B cell (primary cell): ENCODE measurements at regions not wholly inside any gene's neighbourhood (a gene's known extent, or its start where the extent isn't known, plus 50 kb on each side); places are given as distances from the start of the nearest gene placed in this dataset.

Experiments
- ATAC-seq: fragments of 200-7000 bp; cut with Tn5 transposase; one replicate; pipeline ENCODE4 v1.10.0; 2021; ENCODE audit warnings: low read depth, mild to moderate bottlenecking, moderate number of reproducible peaks, moderate library complexity
- CTCF ChIA-PET: fragments of 350-600 bp; sonication (Branson Sonifier 250); formaldehyde crosslinking; loops from one replicate; lab custom pipeline; 2021; ENCODE audit warnings: antibody characterized with exemption, inconsistent platforms; lab: Charles Lee
- POLR2A ChIA-PET: fragments of 350-600 bp; sonication (Branson Sonifier 250); formaldehyde crosslinking; loops from one replicate; lab custom pipeline; 2021; ENCODE audit warnings: antibody characterized with exemption; lab: Charles Lee
- DNase-seq: peaks from one replicate; pipeline ENCODE4 v3.0.0; 2013
- H2AFZ ChIP-seq: 2 replicates; pipeline ENCODE4 v1.6.1; 2012; ENCODE audit warnings: mild to moderate bottlenecking, low read depth, low read length; ENCODE audit not compliant: insufficient read depth, poor library complexity, severe bottlenecking
- H3K27ac ChIP-seq, 2 donors: 1 replicate in 1 of 2; 2 replicates in 1 of 2; pipeline ENCODE4 v1.5.1; 2012 to 2013; ENCODE audit warnings: low read length in 2 of 2, mild to moderate bottlenecking in 2 of 2, moderate library complexity in 1 of 2
- H3K27me3 ChIP-seq, 4 experiments: fragments of 200-600 bp in 1 of 4; sonication (generic) in 1 of 4; replicated peaks in 1 of 4; 1 replicate in 2 of 4; 2 replicates in 2 of 4; pipeline versions ENCODE4 v1.6.1 to v1.7.0; 2013 to 2016; ENCODE audit warnings: low read length in 3 of 4, mild to moderate bottlenecking in 2 of 4, mixed read lengths in 1 of 4, moderate library complexity in 1 of 4; ENCODE audit not compliant: insufficient read depth in 4 of 4, control insufficient read depth in 3 of 4; ENCODE audit errors: control extremely low read depth in 1 of 4
- H3K36me3 ChIP-seq, 2 experiments: replicated peaks in 1 of 2; 1 replicate in 1 of 2; 2 replicates in 1 of 2; pipeline versions ENCODE4 v1.6.1 to v1.7.1; 2013; ENCODE audit warnings: low read length in 1 of 2; ENCODE audit not compliant: insufficient read depth in 2 of 2, control insufficient read depth in 1 of 2; ENCODE audit errors: control extremely low read depth in 1 of 2, extremely low read depth in 1 of 2
- H3K4me1 ChIP-seq, 2 donors: fragments of 200-600 bp in 1 of 2; sonication (generic) in 1 of 2; 1 replicate in 1 of 2; 2 replicates in 1 of 2; pipeline versions ENCODE4 v1.5.1 to v1.6.1; 2013 to 2017; ENCODE audit warnings: low read length in 2 of 2; ENCODE audit not compliant: control insufficient read depth in 2 of 2, insufficient read depth in 2 of 2
- H3K4me2 ChIP-seq: replicated peaks from 2 replicates; pipeline ENCODE3; 2012; ENCODE audit warnings: mild to moderate bottlenecking, low read depth, low read length; ENCODE audit not compliant: poor library complexity, severe bottlenecking
- H3K4me3 ChIP-seq, 5 experiments: fragments of 200-600 bp in 1 of 5; sonication (generic) in 1 of 5; 1 replicate in 3 of 5; 2 replicates in 2 of 5; pipeline versions ENCODE4 v1.5.1 to v1.7.0; 2011 to 2016; ENCODE audit warnings: low read length in 4 of 5, mild to moderate bottlenecking in 4 of 5, low read depth in 2 of 5, control low read depth in 1 of 5, moderate library complexity in 1 of 5; ENCODE audit not compliant: insufficient read depth in 1 of 5; ENCODE audit errors: control extremely low read depth in 1 of 5, extremely low read depth in 1 of 5
- H3K79me2 ChIP-seq: fragments of 200-600 bp; sonication (generic); one replicate; pipeline ENCODE4 v1.6.0; 2016; ENCODE audit warnings: low read length; ENCODE audit not compliant: control insufficient read depth, insufficient read depth
- H3K9ac ChIP-seq: fragments of 200-600 bp; sonication (generic); 2 replicates; pipeline ENCODE4 v1.6.1; 2017; ENCODE audit warnings: mild to moderate bottlenecking, low read length, moderate library complexity
- H3K9me3 ChIP-seq, 3 donors: one replicate each; pipeline versions ENCODE4 v1.6.1 to v1.7.1; 2013; ENCODE audit warnings: low read length in 2 of 3; ENCODE audit not compliant: control insufficient read depth in 2 of 3, insufficient read depth in 1 of 3; ENCODE audit errors: control extremely low read depth in 1 of 3
- H4K20me1 ChIP-seq: 2 replicates; pipeline ENCODE4 v1.6.0; 2012; ENCODE audit warnings: mild to moderate bottlenecking, low read length; ENCODE audit not compliant: insufficient read depth, control insufficient read depth, poor library complexity, severe bottlenecking
- H3K27ac Mint-ChIP-seq: one replicate; pipeline ENCODE4 v1.8.0; 2021; ENCODE audit warnings: mixed read lengths
- H3K27me3 Mint-ChIP-seq: one replicate; pipeline ENCODE4 v1.8.0; 2021; ENCODE audit warnings: mixed read lengths
- H3K4me1 Mint-ChIP-seq: one replicate; pipeline ENCODE4 v1.8.0; 2021; ENCODE audit warnings: mixed read lengths
- H3K4me3 Mint-ChIP-seq: one replicate; pipeline ENCODE4 v1.8.0; 2021; ENCODE audit warnings: mixed read lengths
- H3K9me3 Mint-ChIP-seq: one replicate; pipeline ENCODE4 v1.8.0; 2022; ENCODE audit warnings: mixed read lengths; ENCODE audit not compliant: insufficient read depth
- EZH2 ChIP-seq: IDR thresholded peaks from 2 replicates; pipeline ENCODE4 v1.6.1; 2012; ENCODE audit warnings: borderline replicate concordance, low read depth, mild to moderate bottlenecking, moderate library complexity, low read length; ENCODE audit not compliant: insufficient read depth, poor library complexity, severe bottlenecking
- WGBS: methylation state at CpG from one replicate; pipeline ENCODE4 v1.1.5; 2013; ENCODE audit warnings: missing lambda C conversion rate; ENCODE audit not compliant: insufficient coverage; 5-methylcytosine and 5-hydroxymethylcytosine counted together
- intact Hi-C: fragments of 100-400 bp; cut with micrococcal nuclease; formaldehyde crosslinking; loops from one replicate; pipeline ENCODE4 v1.10.0; 2022
- TF ChIP-seq, protein P1 (sequence below): fragments of 200-600 bp; IDR thresholded peaks from one replicate; pipeline ENCODE4 v1.8.0; 2022; ENCODE audit warnings: antibody characterized with exemption, mild to moderate bottlenecking

- CTCF ChIA-PET, result no interaction called here
- Histone ChIP-seq H3K4me3 (no peak overlapping the region), H3K27ac (no peak overlapping the region), H3K36me3 (no peaks in the 10 kb centered on the region), H3K4me2 (no peak overlapping the region), H3K9me3 (no peaks in the 10 kb centered on the region), H4K20me1 (no peaks in the 10 kb centered on the region), H3K79me2 (no peaks in the 10 kb centered on the region), H3K27me3 (no peaks in the 10 kb centered on the region), H3K9ac (no peak overlapping the region), H2AFZ (no peak overlapping the region), H3K4me1 (no peaks in the 10 kb centered on the region)
- Mint-ChIP-seq H3K4me1 (no peaks in the 10 kb centered on the region), H3K9me3 (no peaks in the 10 kb centered on the region), H3K4me3 (no peak overlapping the region), H3K27ac (no peak overlapping the region), H3K27me3 (no peaks in the 10 kb centered on the region)
- intact Hi-C loops, result no loop called here
- TF ChIP-seq, protein P1, sequence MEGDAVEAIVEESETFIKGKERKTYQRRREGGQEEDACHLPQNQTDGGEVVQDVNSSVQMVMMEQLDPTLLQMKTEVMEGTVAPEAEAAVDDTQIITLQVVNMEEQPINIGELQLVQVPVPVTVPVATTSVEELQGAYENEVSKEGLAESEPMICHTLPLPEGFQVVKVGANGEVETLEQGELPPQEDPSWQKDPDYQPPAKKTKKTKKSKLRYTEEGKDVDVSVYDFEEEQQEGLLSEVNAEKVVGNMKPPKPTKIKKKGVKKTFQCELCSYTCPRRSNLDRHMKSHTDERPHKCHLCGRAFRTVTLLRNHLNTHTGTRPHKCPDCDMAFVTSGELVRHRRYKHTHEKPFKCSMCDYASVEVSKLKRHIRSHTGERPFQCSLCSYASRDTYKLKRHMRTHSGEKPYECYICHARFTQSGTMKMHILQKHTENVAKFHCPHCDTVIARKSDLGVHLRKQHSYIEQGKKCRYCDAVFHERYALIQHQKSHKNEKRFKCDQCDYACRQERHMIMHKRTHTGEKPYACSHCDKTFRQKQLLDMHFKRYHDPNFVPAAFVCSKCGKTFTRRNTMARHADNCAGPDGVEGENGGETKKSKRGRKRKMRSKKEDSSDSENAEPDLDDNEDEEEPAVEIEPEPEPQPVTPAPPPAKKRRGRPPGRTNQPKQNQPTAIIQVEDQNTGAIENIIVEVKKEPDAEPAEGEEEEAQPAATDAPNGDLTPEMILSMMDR, result no peak
- TF ChIP-seq EZH2, result no peak
- DNase-seq (no peak), ATAC-seq (no peak)
- POLR2A ChIA-PET, result no interaction called here
Observed at GRCh38 chr4:173802662-173803022, 272.6 kb upstream of the HAND2 start.

GRCh38 chr4:173801876-173802661 is 272.0 kb upstream of the HAND2 start:
- no peaks in the 10 kb centered on the region for H3K4me1 ChIP-seq
- H3K4me1 Mint-ChIP-seq, result no peaks in the 10 kb centered on the region
- TF ChIP-seq EZH2, result no peak
- TF ChIP-seq, protein P1, result no peak
- H2AFZ ChIP-seq, result no peak overlapping the region
- no peak for ATAC-seq
- no peak overlapping the region for H3K9ac ChIP-seq
- H3K27me3 Mint-ChIP-seq, result no peaks in the 10 kb centered on the region
- H3K27ac ChIP-seq, result no peak overlapping the region
- CTCF ChIA-PET, result no interaction called here
- POLR2A ChIA-PET, result no interaction called here
- H3K9me3 Mint-ChIP-seq, result no peaks in the 10 kb centered on the region
- intact Hi-C loops, result no loop called here
- H4K20me1 ChIP-seq, result no peaks in the 10 kb centered on the region
- no peaks in the 10 kb centered on the region for H3K36me3 ChIP-seq
- H3K9me3 ChIP-seq, result no peaks in the 10 kb centered on the region
- no peaks in the 10 kb centered on the region for H3K27me3 ChIP-seq
- H3K4me2 ChIP-seq, result no peak overlapping the region
- H3K4me3 ChIP-seq, result no peak overlapping the region
- no peak overlapping the region for H3K27ac Mint-ChIP-seq
- 100% methylated on average over 1 of the region's 3 CpGs for WGBS
- H3K79me2 ChIP-seq, result no peaks in the 10 kb centered on the region
- DNase-seq, result no peak
- H3K4me3 Mint-ChIP-seq, result no peak overlapping the region
